C1 segment of cervical spinal cord (tissue), 14 donors: ENCODE measurements at regions not wholly inside any gene's neighbourhood (a gene's known extent, or its start where the extent isn't known, plus 50 kb on each side); places are given as distances from the start of the nearest gene placed in this dataset.

ENCODE experiments used
- DNase-seq, 14 donors: peaks; one replicate each; lab custom pipeline; 2025; lab: John Stamatoyannopoulos, UW

- DNase-seq: no peak
Observed at GRCh38 chr5:12272389-12272788, 368.1 kb upstream of the CTNND2 start.

GRCh38 chr5:12270914-12271313, 366.7 kb upstream of the CTNND2 start:
- DNase-seq: no peak

- no peak for DNase-seq
Observed at GRCh38 chr5:12269164-12269563, 364.9 kb upstream of the CTNND2 start.

- no peak for DNase-seq
Observed at GRCh38 chr5:12258549-12258948, 354.3 kb upstream of the CTNND2 start.

GRCh38 chr5:12250454-12250853, 346.2 kb upstream of the CTNND2 start:
- DNase-seq: no peak

- DNase-seq: no peak
Observed at GRCh38 chr5:12248831-12249230, 344.6 kb upstream of the CTNND2 start.

GRCh38 chr5:12246036-12246435, 341.8 kb upstream of the CTNND2 start:
- DNase-seq: no peak

GRCh38 chr5:12245429-12245828, 341.2 kb upstream of the CTNND2 start:
- no peak for DNase-seq

GRCh38 chr5:12242950-12243888, 339.0 kb upstream of the CTNND2 start:
- DNase-seq: no peak

- DNase-seq: no peak
Observed at GRCh38 chr5:12237837-12238575, 333.8 kb upstream of the CTNND2 start.

GRCh38 chr5:12230659-12231058, 326.4 kb upstream of the CTNND2 start:
- DNase-seq: no peak

- no peak for DNase-seq
Observed at GRCh38 chr5:12217039-12217438, 312.8 kb upstream of the CTNND2 start.

- DNase-seq: no peak
Observed at GRCh38 chr5:12214267-12215015, 310.2 kb upstream of the CTNND2 start.

- no peak for DNase-seq
Observed at GRCh38 chr5:12208366-12209100, 304.3 kb upstream of the CTNND2 start.

GRCh38 chr5:12204761-12205160, 300.5 kb upstream of the CTNND2 start:
- DNase-seq: no peak

GRCh38 chr5:12193536-12193935, 289.3 kb upstream of the CTNND2 start:
- DNase-seq: no peak

GRCh38 chr5:12183003-12183402, 278.8 kb upstream of the CTNND2 start:
- DNase-seq: no peak

- no peak for DNase-seq
Observed at GRCh38 chr5:12177851-12178250, 273.6 kb upstream of the CTNND2 start.

GRCh38 chr5:12177225-12177624, 273.0 kb upstream of the CTNND2 start:
- no peak for DNase-seq

GRCh38 chr5:12175914-12176585, 271.8 kb upstream of the CTNND2 start:
- DNase-seq: no peak

- no peak for DNase-seq
Observed at GRCh38 chr5:12174734-12175133, 270.5 kb upstream of the CTNND2 start.
